ENCODE measurements at regions not wholly inside any gene's neighbourhood (a gene's known extent, or its start where the extent isn't known, plus 50 kb on each side); places are given as distances from the start of the nearest gene placed in this dataset.
A peak's percentile ranks its signal among the peaks of the same experiment; 100 is the strongest.
"Not testable (repeated sequence)": the region's sequence is repeated elsewhere in the genome, so short reads cannot be mapped to it uniquely, and the experiment has no call there.

GRCh38 chrX:140092121-140092520 lies 126.8 kb upstream of the CXorf66 start:
- Histone ChIP-seq H3K27me3 (ENCODE audit: insufficient read depth, low read length) (no peaks in the 10 kb centered on the region), H3K4me1 (ENCODE audit: insufficient read depth, low read length) (peaks cover 5% of the 10 kb centered on the region), H3K36me3 (ENCODE audit: insufficient read depth, low read length) (no peaks in the 10 kb centered on the region), H3K27ac (ENCODE audit: low read depth, low read length) (no peak overlapping the region), H3K4me3 (ENCODE audit: low read length in 2 of 2) (no peak overlapping the region), H3K9me3 (ENCODE audit: control insufficient read depth in 1 of 2, low read length in 2 of 2) (no peaks in the 10 kb centered on the region)
- H3K9me3 Mint-ChIP-seq: no peaks in the 10 kb centered on the region
- intact Hi-C loops (cut with micrococcal nuclease): no loop called here
- DNase-seq: no peak
- peaks cover 0 to 15% (median 3%) of the 10 kb centered on the region in 4 donors for H3K4me1 Mint-ChIP-seq
- POLR2A ChIA-PET (ENCODE audit: partially characterized antibody): no interaction called here
- H3K27ac Mint-ChIP-seq: no peak overlapping the region
- CTCF ChIA-PET (ENCODE audit: partially characterized antibody): no interaction called here
- H3K36me3 Mint-ChIP-seq: no peaks in the 10 kb centered on the region
- peaks cover 5 to 7% of the 10 kb centered on the region in 2 donors for H3K27me3 Mint-ChIP-seq
- H3K4me3 Mint-ChIP-seq: peak overlapping the region in 4 of 8 donors; percentile 6 to 67 (median 40)

GRCh38 chrX:140091125-140091886 lies 126.0 kb upstream of the CXorf66 start:
- no peak overlapping the region for H3K4me3 ChIP-seq (ENCODE audit: low read length in 2 of 2)
- H3K27ac Mint-ChIP-seq: peak overlapping the region in 2 of 7 donors; percentile 59 to 68
- H3K27ac ChIP-seq (ENCODE audit: low read depth, low read length): no peak overlapping the region
- H3K4me3 Mint-ChIP-seq: peak overlapping the region; percentile 30 to 67 (median 52)
- CTCF ChIA-PET (ENCODE audit: partially characterized antibody): no interaction called here
- H3K9me3 Mint-ChIP-seq: no peaks in the 10 kb centered on the region
- H3K4me1 Mint-ChIP-seq: peaks cover 0 to 15% (median 3%) of the 10 kb centered on the region in 4 donors
- H3K27me3 Mint-ChIP-seq: peaks cover 1 to 5% of the 10 kb centered on the region in 2 donors
- peak; percentile 6 to 43 (median 12) for DNase-seq
- POLR2A ChIA-PET (ENCODE audit: partially characterized antibody): no interaction called here
- intact Hi-C loops (cut with micrococcal nuclease): no loop called here
- no peaks in the 10 kb centered on the region for H3K36me3 ChIP-seq (ENCODE audit: insufficient read depth, low read length)
- no peaks in the 10 kb centered on the region for H3K9me3 ChIP-seq (ENCODE audit: control insufficient read depth in 1 of 2, low read length in 2 of 2)
- no peaks in the 10 kb centered on the region for H3K36me3 Mint-ChIP-seq
- peaks cover 5% of the 10 kb centered on the region for H3K4me1 ChIP-seq (ENCODE audit: insufficient read depth, low read length)
- no peaks in the 10 kb centered on the region for H3K27me3 ChIP-seq (ENCODE audit: insufficient read depth, low read length)

- H3K36me3 Mint-ChIP-seq: no peaks in the 10 kb centered on the region
- Histone ChIP-seq H3K27ac (ENCODE audit: low read depth, low read length) (no peak overlapping the region), H3K4me1 (ENCODE audit: insufficient read depth, low read length) (peaks cover 5% of the 10 kb centered on the region), H3K36me3 (ENCODE audit: insufficient read depth, low read length) (no peaks in the 10 kb centered on the region), H3K27me3 (ENCODE audit: insufficient read depth, low read length) (no peaks in the 10 kb centered on the region), H3K4me3 (ENCODE audit: low read length in 2 of 2) (no peak overlapping the region), H3K9me3 (ENCODE audit: control insufficient read depth in 1 of 2, low read length in 2 of 2) (no peaks in the 10 kb centered on the region)
- H3K9me3 Mint-ChIP-seq: no peaks in the 10 kb centered on the region
- no peak for DNase-seq
- H3K4me1 Mint-ChIP-seq: peaks cover 0 to 15% (median 3%) of the 10 kb centered on the region in 4 donors
- ChIA-PET CTCF (ENCODE audit: partially characterized antibody) (no interaction called here), POLR2A (ENCODE audit: partially characterized antibody) (no interaction called here)
- H3K27me3 Mint-ChIP-seq: peaks cover 0 to 5% of the 10 kb centered on the region in 2 donors
- intact Hi-C loops (cut with micrococcal nuclease): no loop called here
- peak overlapping the region in 2 of 7 donors; percentile 59 to 68 for H3K27ac Mint-ChIP-seq
- peak overlapping the region in 7 of 8 donors; percentile 30 to 62 (median 44) for H3K4me3 Mint-ChIP-seq
These were observed 125.4 kb upstream of the CXorf66 start for GRCh38 chrX:140090800-140091124.

GRCh38 chrX:140088438-140088837 lies 123.1 kb upstream of the CXorf66 start:
- H3K27me3 Mint-ChIP-seq: peaks cover 0 to 3% of the 10 kb centered on the region in 2 donors
- H3K27me3 ChIP-seq (ENCODE audit: insufficient read depth, low read length): no peaks in the 10 kb centered on the region
- peaks cover 5% of the 10 kb centered on the region for H3K4me1 ChIP-seq (ENCODE audit: insufficient read depth, low read length)
- no peaks in the 10 kb centered on the region for H3K9me3 Mint-ChIP-seq
- POLR2A ChIA-PET (ENCODE audit: partially characterized antibody): no interaction called here
- peaks cover 0 to 15% (median 3%) of the 10 kb centered on the region in 4 donors for H3K4me1 Mint-ChIP-seq
- no peaks in the 10 kb centered on the region for H3K36me3 Mint-ChIP-seq
- no peak for DNase-seq
- CTCF ChIA-PET (ENCODE audit: partially characterized antibody): no interaction called here
- intact Hi-C loops (cut with micrococcal nuclease): no loop called here
- no peaks in the 10 kb centered on the region for H3K36me3 ChIP-seq (ENCODE audit: insufficient read depth, low read length)
- H3K4me3 Mint-ChIP-seq: peak overlapping the region in 1 of 8 donors; percentile 7
- H3K27ac ChIP-seq (ENCODE audit: low read depth, low read length): no peak overlapping the region
- no peak overlapping the region for H3K27ac Mint-ChIP-seq
- H3K4me3 ChIP-seq (ENCODE audit: low read length in 2 of 2): no peak overlapping the region
- no peaks in the 10 kb centered on the region for H3K9me3 ChIP-seq (ENCODE audit: control insufficient read depth in 1 of 2, low read length in 2 of 2)

GRCh38 chrX:140087875-140088274 lies 122.6 kb upstream of the CXorf66 start:
- intact Hi-C loops (cut with micrococcal nuclease): no loop called here
- H3K36me3 ChIP-seq (ENCODE audit: insufficient read depth, low read length): no peaks in the 10 kb centered on the region
- ChIA-PET CTCF (ENCODE audit: partially characterized antibody) (no interaction called here), POLR2A (ENCODE audit: partially characterized antibody) (no interaction called here)
- Mint-ChIP-seq H3K27me3 (peaks cover 0 to 2% of the 10 kb centered on the region in 2 donors), H3K4me1 (peaks cover 0 to 15% (median 3%) of the 10 kb centered on the region in 4 donors), H3K9me3 (no peaks in the 10 kb centered on the region), H3K36me3 (no peaks in the 10 kb centered on the region), H3K27ac (no peak overlapping the region), H3K4me3 (no peak overlapping the region)
- no peak overlapping the region for H3K4me3 ChIP-seq (ENCODE audit: low read length in 2 of 2)
- H3K4me1 ChIP-seq (ENCODE audit: insufficient read depth, low read length): peaks cover 5% of the 10 kb centered on the region
- H3K9me3 ChIP-seq (ENCODE audit: control insufficient read depth in 1 of 2, low read length in 2 of 2): no peaks in the 10 kb centered on the region
- DNase-seq: no peak
- no peaks in the 10 kb centered on the region for H3K27me3 ChIP-seq (ENCODE audit: insufficient read depth, low read length)
- no peak overlapping the region for H3K27ac ChIP-seq (ENCODE audit: low read depth, low read length)

GRCh38 chrX:140086691-140087090 lies 121.4 kb upstream of the CXorf66 start:
- H3K27me3 Mint-ChIP-seq: no peaks in the 10 kb centered on the region
- POLR2A ChIA-PET (ENCODE audit: partially characterized antibody): no interaction called here

GRCh38 chrX:140074851-140075250 lies 109.5 kb upstream of the CXorf66 start:
- intact Hi-C loops (cut with micrococcal nuclease); H3K4me1 Mint-ChIP-seq; H3K4me3 Mint-ChIP-seq: not testable (repeated sequence)

More at GRCh38 chrX:140086691-140087090, 121.4 kb upstream of the CXorf66 start:
- Histone ChIP-seq H3K4me3 (ENCODE audit: low read length in 2 of 2) (no peak overlapping the region), H3K4me1 (ENCODE audit: insufficient read depth, low read length) (peaks cover under 1% of the 10 kb centered on the region), H3K27me3 (ENCODE audit: insufficient read depth, low read length) (no peaks in the 10 kb centered on the region), H3K27ac (ENCODE audit: low read depth, low read length) (no peak overlapping the region), H3K9me3 (ENCODE audit: control insufficient read depth in 1 of 2, low read length in 2 of 2) (no peaks in the 10 kb centered on the region), H3K36me3 (ENCODE audit: insufficient read depth, low read length) (no peaks in the 10 kb centered on the region)
- Mint-ChIP-seq H3K36me3 (no peaks in the 10 kb centered on the region), H3K9me3 (no peaks in the 10 kb centered on the region), H3K4me3 (no peak overlapping the region), H3K27ac (no peak overlapping the region), H3K4me1 (peaks cover 0 to 7% (median 2%) of the 10 kb centered on the region in 4 donors)
- intact Hi-C loops (cut with micrococcal nuclease): no loop called here
- CTCF ChIA-PET (ENCODE audit: partially characterized antibody): no interaction called here
- DNase-seq: no peak

More at GRCh38 chrX:140074851-140075250, 109.5 kb upstream of the CXorf66 start:
- H3K9me3 Mint-ChIP-seq; H3K4me1 ChIP-seq (ENCODE audit: insufficient read depth, low read length); H3K27ac Mint-ChIP-seq; H3K36me3 Mint-ChIP-seq; H3K27ac ChIP-seq (ENCODE audit: low read depth, low read length); POLR2A ChIA-PET (ENCODE audit: partially characterized antibody); H3K27me3 Mint-ChIP-seq; H3K36me3 ChIP-seq (ENCODE audit: insufficient read depth, low read length); DNase-seq; H3K27me3 ChIP-seq (ENCODE audit: insufficient read depth, low read length); H3K9me3 ChIP-seq (ENCODE audit: control insufficient read depth in 1 of 2, low read length in 2 of 2); H3K4me3 ChIP-seq (ENCODE audit: low read length in 2 of 2); CTCF ChIA-PET (ENCODE audit: partially characterized antibody): not testable (repeated sequence)

Data from CD4-positive, alpha-beta memory T cell (primary cell).